WTC11 (cell line): ENCODE measurements at regions not wholly inside any gene's neighbourhood (a gene's known extent, or its start where the extent isn't known, plus 50 kb on each side); places are given as distances from the start of the nearest gene placed in this dataset.

Source experiments
- TF ChIP-seq, protein P1 (sequence below): sonication (generic); formaldehyde crosslinking; IDR thresholded peaks from 2 replicates; pipeline ENCODE4 v1.8.0; 2023; ENCODE audit warnings: mild to moderate bottlenecking, missing genetic modification reagents
- TF ChIP-seq, protein P2 (sequence below): fragments of 200-600 bp; IDR thresholded peaks from 2 replicates; pipeline ENCODE4 v1.8.0; 2022; ENCODE audit warnings: antibody characterized with exemption
- TF ChIP-seq, protein P3 (sequence below): sonication (generic); formaldehyde crosslinking; IDR thresholded peaks from 2 replicates; pipeline ENCODE4 v1.8.1; 2023; ENCODE audit warnings: mild to moderate bottlenecking, missing genetic modification reagents

DNA sequence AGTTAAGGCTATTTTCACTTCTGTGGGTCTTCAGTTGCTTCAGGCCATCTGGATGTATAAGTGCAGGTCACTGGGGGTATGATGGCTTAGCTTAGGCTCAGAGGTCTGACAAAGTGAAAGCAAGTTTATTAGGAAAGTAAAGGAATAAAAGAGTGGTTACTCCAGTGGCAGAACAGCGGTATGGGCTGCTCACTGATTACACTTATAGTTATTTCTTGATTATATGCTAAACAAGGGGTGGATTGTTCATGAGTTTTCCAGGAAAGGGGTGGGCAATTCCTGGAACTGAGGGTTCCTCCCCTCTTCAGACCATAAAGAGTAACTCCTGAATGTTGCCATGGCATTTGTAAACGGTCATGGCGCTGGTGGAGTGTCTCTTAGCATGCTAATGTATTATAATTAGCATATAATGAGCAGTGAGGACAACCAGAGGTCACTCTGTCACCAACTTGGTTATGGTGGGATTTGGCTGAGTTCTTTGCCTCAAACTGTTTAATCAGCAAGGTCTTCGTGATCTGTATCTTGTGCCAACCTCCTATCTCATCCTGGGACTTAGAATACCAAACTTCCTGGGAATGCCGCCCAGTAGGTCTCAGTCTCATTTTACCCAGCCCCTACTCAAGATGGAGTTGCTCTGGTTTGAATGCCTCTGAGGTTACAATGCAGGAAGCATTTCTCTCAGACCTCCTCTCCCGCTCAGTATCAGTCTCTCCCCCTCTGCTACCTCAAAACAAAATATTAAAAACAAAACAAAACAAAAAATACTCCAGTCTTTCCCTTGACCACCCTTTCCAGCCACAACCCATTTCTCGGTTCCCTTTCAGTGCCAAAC is 71.3 kb upstream of the SLC22A11 start:
- TF ChIP-seq, protein P1, sequence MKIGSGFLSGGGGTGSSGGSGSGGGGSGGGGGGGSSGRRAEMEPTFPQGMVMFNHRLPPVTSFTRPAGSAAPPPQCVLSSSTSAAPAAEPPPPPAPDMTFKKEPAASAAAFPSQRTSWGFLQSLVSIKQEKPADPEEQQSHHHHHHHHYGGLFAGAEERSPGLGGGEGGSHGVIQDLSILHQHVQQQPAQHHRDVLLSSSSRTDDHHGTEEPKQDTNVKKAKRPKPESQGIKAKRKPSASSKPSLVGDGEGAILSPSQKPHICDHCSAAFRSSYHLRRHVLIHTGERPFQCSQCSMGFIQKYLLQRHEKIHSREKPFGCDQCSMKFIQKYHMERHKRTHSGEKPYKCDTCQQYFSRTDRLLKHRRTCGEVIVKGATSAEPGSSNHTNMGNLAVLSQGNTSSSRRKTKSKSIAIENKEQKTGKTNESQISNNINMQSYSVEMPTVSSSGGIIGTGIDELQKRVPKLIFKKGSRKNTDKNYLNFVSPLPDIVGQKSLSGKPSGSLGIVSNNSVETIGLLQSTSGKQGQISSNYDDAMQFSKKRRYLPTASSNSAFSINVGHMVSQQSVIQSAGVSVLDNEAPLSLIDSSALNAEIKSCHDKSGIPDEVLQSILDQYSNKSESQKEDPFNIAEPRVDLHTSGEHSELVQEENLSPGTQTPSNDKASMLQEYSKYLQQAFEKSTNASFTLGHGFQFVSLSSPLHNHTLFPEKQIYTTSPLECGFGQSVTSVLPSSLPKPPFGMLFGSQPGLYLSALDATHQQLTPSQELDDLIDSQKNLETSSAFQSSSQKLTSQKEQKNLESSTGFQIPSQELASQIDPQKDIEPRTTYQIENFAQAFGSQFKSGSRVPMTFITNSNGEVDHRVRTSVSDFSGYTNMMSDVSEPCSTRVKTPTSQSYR (CRISPR knock-in tag), result no peak
- TF ChIP-seq, protein P2, sequence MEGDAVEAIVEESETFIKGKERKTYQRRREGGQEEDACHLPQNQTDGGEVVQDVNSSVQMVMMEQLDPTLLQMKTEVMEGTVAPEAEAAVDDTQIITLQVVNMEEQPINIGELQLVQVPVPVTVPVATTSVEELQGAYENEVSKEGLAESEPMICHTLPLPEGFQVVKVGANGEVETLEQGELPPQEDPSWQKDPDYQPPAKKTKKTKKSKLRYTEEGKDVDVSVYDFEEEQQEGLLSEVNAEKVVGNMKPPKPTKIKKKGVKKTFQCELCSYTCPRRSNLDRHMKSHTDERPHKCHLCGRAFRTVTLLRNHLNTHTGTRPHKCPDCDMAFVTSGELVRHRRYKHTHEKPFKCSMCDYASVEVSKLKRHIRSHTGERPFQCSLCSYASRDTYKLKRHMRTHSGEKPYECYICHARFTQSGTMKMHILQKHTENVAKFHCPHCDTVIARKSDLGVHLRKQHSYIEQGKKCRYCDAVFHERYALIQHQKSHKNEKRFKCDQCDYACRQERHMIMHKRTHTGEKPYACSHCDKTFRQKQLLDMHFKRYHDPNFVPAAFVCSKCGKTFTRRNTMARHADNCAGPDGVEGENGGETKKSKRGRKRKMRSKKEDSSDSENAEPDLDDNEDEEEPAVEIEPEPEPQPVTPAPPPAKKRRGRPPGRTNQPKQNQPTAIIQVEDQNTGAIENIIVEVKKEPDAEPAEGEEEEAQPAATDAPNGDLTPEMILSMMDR, result no peak
- TF ChIP-seq, protein P3, sequence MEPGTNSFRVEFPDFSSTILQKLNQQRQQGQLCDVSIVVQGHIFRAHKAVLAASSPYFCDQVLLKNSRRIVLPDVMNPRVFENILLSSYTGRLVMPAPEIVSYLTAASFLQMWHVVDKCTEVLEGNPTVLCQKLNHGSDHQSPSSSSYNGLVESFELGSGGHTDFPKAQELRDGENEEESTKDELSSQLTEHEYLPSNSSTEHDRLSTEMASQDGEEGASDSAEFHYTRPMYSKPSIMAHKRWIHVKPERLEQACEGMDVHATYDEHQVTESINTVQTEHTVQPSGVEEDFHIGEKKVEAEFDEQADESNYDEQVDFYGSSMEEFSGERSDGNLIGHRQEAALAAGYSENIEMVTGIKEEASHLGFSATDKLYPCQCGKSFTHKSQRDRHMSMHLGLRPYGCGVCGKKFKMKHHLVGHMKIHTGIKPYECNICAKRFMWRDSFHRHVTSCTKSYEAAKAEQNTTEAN (CRISPR knock-in tag), result no peak
